Ishikawa (cell line): ENCODE measurements at regions not wholly inside any gene's neighbourhood (a gene's known extent, or its start where the extent isn't known, plus 50 kb on each side); places are given as distances from the start of the nearest gene placed in this dataset.

ENCODE experiments used
- CEBPB ChIP-seq: IDR thresholded peaks from 2 replicates; pipeline ENCODE4 v1.6.1; 2012
- CREB1 ChIP-seq: IDR thresholded peaks from 2 replicates; pipeline ENCODE4 v1.6.1; 2012; ENCODE audit warnings: low read depth
- EGR1 ChIP-seq: IDR thresholded peaks from 2 replicates; pipeline ENCODE4 v1.6.1; 2012
- EP300 ChIP-seq: IDR thresholded peaks from 2 replicates; pipeline ENCODE4 v1.6.1; 2012; ENCODE audit warnings: borderline replicate concordance
- FOXM1 ChIP-seq: IDR thresholded peaks from 2 replicates; pipeline ENCODE4 v1.6.1; 2012; ENCODE audit warnings: low read depth, borderline replicate concordance
- NFIC ChIP-seq: IDR thresholded peaks from 2 replicates; pipeline ENCODE4 v1.6.1; 2012
- RAD21 ChIP-seq: IDR thresholded peaks from 2 replicates; pipeline ENCODE4 v1.6.1; 2012; ENCODE audit warnings: low read depth
- TAF1 ChIP-seq: IDR thresholded peaks from 2 replicates; pipeline ENCODE4 v1.6.1; 2012; ENCODE audit warnings: low read depth, mild to moderate bottlenecking
- TCF12 ChIP-seq: IDR thresholded peaks from 2 replicates; pipeline ENCODE4 v1.6.1; 2012; ENCODE audit warnings: low read depth
- TEAD4 ChIP-seq: IDR thresholded peaks from 2 replicates; pipeline ENCODE4 v1.6.1; 2012
- USF1 ChIP-seq: IDR thresholded peaks from 2 replicates; pipeline ENCODE4 v1.6.1; 2012
- YY1 ChIP-seq: IDR thresholded peaks from 2 replicates; pipeline ENCODE4 v1.6.1; 2012; ENCODE audit warnings: low read depth
- ZBTB7A ChIP-seq: IDR thresholded peaks from 2 replicates; pipeline ENCODE4 v1.6.1; 2012; ENCODE audit warnings: low read depth
- TF ChIP-seq, protein P1 (sequence below): IDR thresholded peaks from 2 replicates; pipeline ENCODE4 v1.6.1; 2012; ENCODE audit warnings: low read depth, mild to moderate bottlenecking
- TF ChIP-seq, protein P2 (sequence below): IDR thresholded peaks from 2 replicates; pipeline ENCODE4 v1.6.1; 2012

GRCh38 chr6:14273191-14273590, 155.6 kb downstream of the CD83 start:
- TF ChIP-seq, protein P1, sequence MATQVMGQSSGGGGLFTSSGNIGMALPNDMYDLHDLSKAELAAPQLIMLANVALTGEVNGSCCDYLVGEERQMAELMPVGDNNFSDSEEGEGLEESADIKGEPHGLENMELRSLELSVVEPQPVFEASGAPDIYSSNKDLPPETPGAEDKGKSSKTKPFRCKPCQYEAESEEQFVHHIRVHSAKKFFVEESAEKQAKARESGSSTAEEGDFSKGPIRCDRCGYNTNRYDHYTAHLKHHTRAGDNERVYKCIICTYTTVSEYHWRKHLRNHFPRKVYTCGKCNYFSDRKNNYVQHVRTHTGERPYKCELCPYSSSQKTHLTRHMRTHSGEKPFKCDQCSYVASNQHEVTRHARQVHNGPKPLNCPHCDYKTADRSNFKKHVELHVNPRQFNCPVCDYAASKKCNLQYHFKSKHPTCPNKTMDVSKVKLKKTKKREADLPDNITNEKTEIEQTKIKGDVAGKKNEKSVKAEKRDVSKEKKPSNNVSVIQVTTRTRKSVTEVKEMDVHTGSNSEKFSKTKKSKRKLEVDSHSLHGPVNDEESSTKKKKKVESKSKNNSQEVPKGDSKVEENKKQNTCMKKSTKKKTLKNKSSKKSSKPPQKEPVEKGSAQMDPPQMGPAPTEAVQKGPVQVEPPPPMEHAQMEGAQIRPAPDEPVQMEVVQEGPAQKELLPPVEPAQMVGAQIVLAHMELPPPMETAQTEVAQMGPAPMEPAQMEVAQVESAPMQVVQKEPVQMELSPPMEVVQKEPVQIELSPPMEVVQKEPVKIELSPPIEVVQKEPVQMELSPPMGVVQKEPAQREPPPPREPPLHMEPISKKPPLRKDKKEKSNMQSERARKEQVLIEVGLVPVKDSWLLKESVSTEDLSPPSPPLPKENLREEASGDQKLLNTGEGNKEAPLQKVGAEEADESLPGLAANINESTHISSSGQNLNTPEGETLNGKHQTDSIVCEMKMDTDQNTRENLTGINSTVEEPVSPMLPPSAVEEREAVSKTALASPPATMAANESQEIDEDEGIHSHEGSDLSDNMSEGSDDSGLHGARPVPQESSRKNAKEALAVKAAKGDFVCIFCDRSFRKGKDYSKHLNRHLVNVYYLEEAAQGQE, result no peak
- TF ChIP-seq USF1, result no peak
- no peak for TF ChIP-seq TEAD4
- TF ChIP-seq FOXM1, result no peak
- TF ChIP-seq YY1, result no peak
- no peak for TF ChIP-seq EGR1
- no peak for TF ChIP-seq CREB1
- no peak for TF ChIP-seq NFIC
- TF ChIP-seq TCF12, result no peak
- TF ChIP-seq ZBTB7A, result no peak
- TF ChIP-seq EP300, result no peak
- TF ChIP-seq, protein P2, sequence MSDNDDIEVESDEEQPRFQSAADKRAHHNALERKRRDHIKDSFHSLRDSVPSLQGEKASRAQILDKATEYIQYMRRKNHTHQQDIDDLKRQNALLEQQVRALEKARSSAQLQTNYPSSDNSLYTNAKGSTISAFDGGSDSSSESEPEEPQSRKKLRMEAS, result no peak
- TF ChIP-seq TAF1, result no peak
- no peak for TF ChIP-seq CEBPB
- TF ChIP-seq RAD21, result no peak

DNA sequence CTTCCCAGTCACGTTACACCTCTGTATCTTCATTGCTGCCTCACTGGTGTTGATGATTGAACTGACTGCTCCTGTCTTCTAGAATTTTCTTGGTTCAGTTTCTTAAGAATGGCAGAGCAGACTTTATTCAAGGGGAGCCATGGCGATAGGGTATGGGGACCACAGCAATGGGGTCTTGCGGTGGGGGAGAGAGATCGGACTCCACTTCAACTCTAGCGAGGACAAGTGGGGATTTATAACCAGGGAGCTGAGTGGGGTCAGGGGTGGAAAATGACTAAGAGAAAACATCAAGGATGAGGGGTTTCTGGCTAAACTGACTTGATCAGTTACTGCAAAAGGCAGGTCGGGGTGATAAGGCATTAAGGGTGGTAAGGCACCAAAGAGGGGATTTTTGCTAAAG, 156.4 kb downstream of the CD83 start:
- TF ChIP-seq ZBTB7A, result no peak
- no peak for TF ChIP-seq RAD21
- TF ChIP-seq FOXM1, result no peak
- no peak for TF ChIP-seq CREB1
- TF ChIP-seq, protein P2, result no peak
- TF ChIP-seq TCF12, result no peak
- TF ChIP-seq NFIC, result no peak
- TF ChIP-seq EGR1, result no peak
- TF ChIP-seq EP300, result no peak
- TF ChIP-seq USF1, result no peak
- TF ChIP-seq YY1, result no peak
- no peak for TF ChIP-seq TAF1

- TF ChIP-seq RAD21 (no peak), EGR1 (no peak), TCF12 (no peak), TEAD4 (no peak), CREB1 (no peak), NFIC (no peak), TAF1 (no peak), USF1 (no peak), ZBTB7A (no peak), FOXM1 (no peak), YY1 (no peak), CEBPB (no peak), EP300 (no peak)
- TF ChIP-seq, protein P1, result no peak
- TF ChIP-seq, protein P2, result no peak
These were observed 157.2 kb downstream of the CD83 start for GRCh38 chr6:14274546-14275492.

DNA sequence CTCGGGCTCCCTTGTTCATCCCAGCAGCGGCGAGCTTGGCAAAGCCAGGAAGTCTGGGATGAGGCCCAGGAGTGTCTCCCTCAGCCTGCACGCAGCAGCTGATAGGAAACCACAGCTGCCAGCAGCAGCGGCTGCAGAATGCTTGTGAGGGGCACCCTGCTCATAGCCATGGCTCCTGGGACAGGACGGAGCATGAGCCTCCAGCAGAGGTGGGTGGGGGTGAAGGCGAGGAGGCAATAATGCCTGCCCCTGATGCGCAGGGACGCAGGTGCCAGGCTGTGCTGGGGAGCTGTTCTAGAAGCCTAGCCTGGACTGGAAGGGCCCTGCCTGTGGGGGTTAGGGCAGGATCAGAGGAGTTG, 157.9 kb downstream of the CD83 start:
- TF ChIP-seq CEBPB, result no peak
- no peak for TF ChIP-seq TAF1
- TF ChIP-seq USF1, result no peak
- TF ChIP-seq, protein P2, result no peak
- TF ChIP-seq, protein P1, result no peak
- no peak for TF ChIP-seq TEAD4
- TF ChIP-seq RAD21, result no peak
- no peak for TF ChIP-seq FOXM1
- TF ChIP-seq ZBTB7A, result no peak
- TF ChIP-seq EP300, result no peak
- TF ChIP-seq YY1, result no peak
- no peak for TF ChIP-seq EGR1
- TF ChIP-seq CREB1, result no peak
- TF ChIP-seq NFIC, result no peak
- no peak for TF ChIP-seq TCF12
